Lower lobe of right lung (tissue), 2 donors: ENCODE measurements at regions not wholly inside any gene's neighbourhood (a gene's known extent, or its start where the extent isn't known, plus 50 kb on each side); places are given as distances from the start of the nearest gene placed in this dataset.
A peak's percentile ranks its signal among the peaks of the same experiment; 100 is the strongest.

ENCODE experiments used
- ATAC-seq, 2 donors: fragments of 200-7000 bp; cut with Tn5 transposase; one replicate each; pipeline ENCODE4 v1.9.1; 2020 to 2022; ENCODE audit warnings: mild to moderate bottlenecking in 2 of 2, moderate library complexity in 2 of 2
- DNase-seq: peaks from one replicate; pipeline ENCODE4 v3.0.0-alpha.2; 2020
- H3K27ac ChIP-seq: fragments of 200-600 bp; one replicate; pipeline ENCODE4 v1.8.0; 2022
- H3K27me3 ChIP-seq: fragments of 200-600 bp; one replicate; pipeline ENCODE4 v1.8.0; 2022; ENCODE audit warnings: low read depth
- H3K36me3 ChIP-seq: fragments of 200-600 bp; one replicate; pipeline ENCODE4 v1.8.0; 2022; ENCODE audit warnings: mild to moderate bottlenecking
- H3K4me1 ChIP-seq: fragments of 200-600 bp; one replicate; pipeline ENCODE4 v1.8.0; 2022
- H3K4me3 ChIP-seq: fragments of 200-600 bp; one replicate; pipeline ENCODE4 v1.8.0; 2022; ENCODE audit warnings: mild to moderate bottlenecking
- H3K9me3 ChIP-seq: fragments of 200-600 bp; one replicate; pipeline ENCODE4 v1.8.0; 2022
- CTCF ChIP-seq: fragments of 200-600 bp; IDR thresholded peaks from one replicate; pipeline ENCODE4 v1.8.0; 2022; ENCODE audit warnings: antibody characterized with exemption, mild to moderate bottlenecking
- intact Hi-C: fragments of 100-400 bp; cut with DNase I; formaldehyde crosslinking; loops from one replicate; pipeline ENCODE4 v1.11.0; 2022
- donor health status: DM: no; HTN: yes; CAD: no; lungs with severe emphysema.

- no peak overlapping the region for H3K27ac ChIP-seq
- intact Hi-C loops: no loop called here
Measured at GRCh38 chr5:82386576-82386975, 108.4 kb upstream of the RPS23 start.

GRCh38 chr5:82384034-82384750, 106.0 kb upstream of the RPS23 start:
- Histone ChIP-seq H3K36me3 (no peaks in the 10 kb centered on the region), H3K4me1 (no peaks in the 10 kb centered on the region), H3K4me3 (no peak overlapping the region), H3K27me3 (no peaks in the 10 kb centered on the region), H3K9me3 (no peaks in the 10 kb centered on the region), H3K27ac (no peak overlapping the region)
- ATAC-seq: no peak
- no peak for TF ChIP-seq CTCF
- intact Hi-C loops: no loop called here
- DNase-seq: no peak

More at GRCh38 chr5:82386576-82386975, 108.4 kb upstream of the RPS23 start:
- no peaks in the 10 kb centered on the region for H3K36me3 ChIP-seq
- H3K4me1 ChIP-seq: no peaks in the 10 kb centered on the region
- DNase-seq (no peak), ATAC-seq (no peak)
- no peak overlapping the region for H3K4me3 ChIP-seq
- no peak for TF ChIP-seq CTCF
- H3K9me3 ChIP-seq: no peaks in the 10 kb centered on the region
- no peaks in the 10 kb centered on the region for H3K27me3 ChIP-seq

- Histone ChIP-seq H3K4me3 (no peak overlapping the region), H3K27ac (no peak overlapping the region), H3K36me3 (no peaks in the 10 kb centered on the region), H3K27me3 (no peaks in the 10 kb centered on the region), H3K9me3 (no peaks in the 10 kb centered on the region), H3K4me1 (no peaks in the 10 kb centered on the region)
- DNase-seq: no peak
- ATAC-seq: no peak
- intact Hi-C loops: no loop called here
- TF ChIP-seq CTCF: no peak
Measured at GRCh38 chr5:82381591-82381990, 103.4 kb upstream of the RPS23 start.

- DNase-seq: no peak
- intact Hi-C loops: no loop called here
- H3K9me3 ChIP-seq: peaks cover 4% of the 10 kb centered on the region
- TF ChIP-seq CTCF: no peak
- no peak overlapping the region for H3K4me3 ChIP-seq
- H3K36me3 ChIP-seq: no peaks in the 10 kb centered on the region
- H3K27ac ChIP-seq: no peak overlapping the region
- H3K4me1 ChIP-seq: no peaks in the 10 kb centered on the region
- no peaks in the 10 kb centered on the region for H3K27me3 ChIP-seq
- ATAC-seq: no peak
Measured at GRCh38 chr5:82376307-82376706, 98.2 kb upstream of the RPS23 start.

- Histone ChIP-seq H3K9me3 (peaks cover 4% of the 10 kb centered on the region), H3K27ac (no peak overlapping the region), H3K4me1 (no peaks in the 10 kb centered on the region), H3K36me3 (no peaks in the 10 kb centered on the region), H3K27me3 (no peaks in the 10 kb centered on the region), H3K4me3 (no peak overlapping the region)
- no peak for DNase-seq
- ATAC-seq: peak in 1 of 2 donors; percentile 42
- intact Hi-C loops: no loop called here
- TF ChIP-seq CTCF: no peak
Measured at GRCh38 chr5:82375488-82376244, 97.5 kb upstream of the RPS23 start.
